ENCODE measurements at regions not wholly inside any gene's neighbourhood (a gene's known extent, or its start where the extent isn't known, plus 50 kb on each side); places are given as distances from the start of the nearest gene placed in this dataset.
A peak's percentile ranks its signal among the peaks of the same experiment; 100 is the strongest.

DNA sequence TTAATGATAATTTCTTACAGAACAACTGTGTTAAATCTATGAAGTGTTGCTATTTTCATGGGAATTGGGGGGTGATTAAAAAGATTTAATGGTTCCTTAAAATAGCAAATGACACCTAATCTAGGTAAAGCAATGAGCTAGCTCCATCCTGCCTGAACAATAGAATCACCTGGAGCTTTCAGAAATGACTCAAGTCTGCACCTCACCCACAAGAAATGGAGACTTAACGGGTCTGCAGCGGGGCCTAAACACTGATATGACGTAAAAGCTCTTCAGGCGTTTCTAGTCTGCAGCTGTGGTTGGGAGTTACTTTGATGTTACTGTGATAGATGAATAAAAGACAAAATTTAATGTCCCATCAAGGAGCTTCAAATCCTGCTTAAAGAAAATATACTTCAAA, 328.2 kb downstream of the RND3 start:
- intact Hi-C loops (cut with micrococcal nuclease; ENCODE audit: unreplicated experiment) = no loop called here
- no peaks in the 10 kb centered on the region for H3K9me3 ChIP-seq (ENCODE audit: control insufficient read depth, insufficient read depth, low read depth, low read length)
- no peak overlapping the region for H3K4me3 ChIP-seq (ENCODE audit: low read depth in 2 of 2, low read length in 2 of 2)
- H3K27me3 ChIP-seq (ENCODE audit: control insufficient read depth, insufficient read depth, low read length) = no peaks in the 10 kb centered on the region
- DNase-seq (ENCODE audit: low read depth, low spot score) = no peak
- no peak for ATAC-seq
- in situ Hi-C loops (cut with HindIII; ENCODE audit: low pct_unique_long_range_greater_than_20kb, low sequenced_read_pairs) = no loop called here
- TF ChIP-seq POLR2AphosphoS5 (IDR thresholded peaks at IDR 0.05; ENCODE audit: low read depth, low read length) (no peak), CTCF (IDR thresholded peaks at IDR 0.05) (no peak), TCF7L2 (IDR thresholded peaks at IDR 0.05; ENCODE audit: low read depth, low read length) (no peak), SIN3A (IDR thresholded peaks at IDR 0.05; ENCODE audit: borderline replicate concordance, insufficient read depth, low read depth, low read length) (no peak)
- TF ChIP-seq, protein P1, sequence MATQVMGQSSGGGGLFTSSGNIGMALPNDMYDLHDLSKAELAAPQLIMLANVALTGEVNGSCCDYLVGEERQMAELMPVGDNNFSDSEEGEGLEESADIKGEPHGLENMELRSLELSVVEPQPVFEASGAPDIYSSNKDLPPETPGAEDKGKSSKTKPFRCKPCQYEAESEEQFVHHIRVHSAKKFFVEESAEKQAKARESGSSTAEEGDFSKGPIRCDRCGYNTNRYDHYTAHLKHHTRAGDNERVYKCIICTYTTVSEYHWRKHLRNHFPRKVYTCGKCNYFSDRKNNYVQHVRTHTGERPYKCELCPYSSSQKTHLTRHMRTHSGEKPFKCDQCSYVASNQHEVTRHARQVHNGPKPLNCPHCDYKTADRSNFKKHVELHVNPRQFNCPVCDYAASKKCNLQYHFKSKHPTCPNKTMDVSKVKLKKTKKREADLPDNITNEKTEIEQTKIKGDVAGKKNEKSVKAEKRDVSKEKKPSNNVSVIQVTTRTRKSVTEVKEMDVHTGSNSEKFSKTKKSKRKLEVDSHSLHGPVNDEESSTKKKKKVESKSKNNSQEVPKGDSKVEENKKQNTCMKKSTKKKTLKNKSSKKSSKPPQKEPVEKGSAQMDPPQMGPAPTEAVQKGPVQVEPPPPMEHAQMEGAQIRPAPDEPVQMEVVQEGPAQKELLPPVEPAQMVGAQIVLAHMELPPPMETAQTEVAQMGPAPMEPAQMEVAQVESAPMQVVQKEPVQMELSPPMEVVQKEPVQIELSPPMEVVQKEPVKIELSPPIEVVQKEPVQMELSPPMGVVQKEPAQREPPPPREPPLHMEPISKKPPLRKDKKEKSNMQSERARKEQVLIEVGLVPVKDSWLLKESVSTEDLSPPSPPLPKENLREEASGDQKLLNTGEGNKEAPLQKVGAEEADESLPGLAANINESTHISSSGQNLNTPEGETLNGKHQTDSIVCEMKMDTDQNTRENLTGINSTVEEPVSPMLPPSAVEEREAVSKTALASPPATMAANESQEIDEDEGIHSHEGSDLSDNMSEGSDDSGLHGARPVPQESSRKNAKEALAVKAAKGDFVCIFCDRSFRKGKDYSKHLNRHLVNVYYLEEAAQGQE (IDR thresholded peaks at IDR 0.05; ENCODE audit: insufficient read depth in 1 of 2, low read depth in 2 of 2, low read length in 1 of 2) = no peak
- no peak overlapping the region for H3K27ac ChIP-seq (ENCODE audit: low read length)
- no TSS peak for BruUV-seq (replicated peaks)
- CTCF ChIA-PET = no interaction called here
- no peaks in the 10 kb centered on the region; the same call in 1 of the 2 replicates for H3K4me1 ChIP-seq (ENCODE audit: control insufficient read depth, insufficient read depth, low read length)
- POLR2A ChIA-PET = no interaction called here
- H3K36me3 ChIP-seq (ENCODE audit: control insufficient read depth, insufficient read depth, low read length) = no peaks in the 10 kb centered on the region

GRCh38 chr2:150156876-150157275, 330.6 kb downstream of the RND3 start:
- no peaks in the 10 kb centered on the region for H3K9me3 ChIP-seq (ENCODE audit: control insufficient read depth, insufficient read depth, low read depth, low read length)
- DNase-seq (ENCODE audit: low read depth, low spot score) (no peak), ATAC-seq (no peak)
- intact Hi-C loops (cut with micrococcal nuclease; ENCODE audit: unreplicated experiment) (no loop called here), in situ Hi-C loops (cut with HindIII; ENCODE audit: low pct_unique_long_range_greater_than_20kb, low sequenced_read_pairs) (no loop called here)
- BruUV-seq (replicated peaks) = no TSS peak
- no peak for TF ChIP-seq CTCF (IDR thresholded peaks at IDR 0.05)
- no peak overlapping the region for H3K4me3 ChIP-seq (ENCODE audit: low read depth in 2 of 2, low read length in 2 of 2)
- H3K36me3 ChIP-seq (ENCODE audit: control insufficient read depth, insufficient read depth, low read length) = no peaks in the 10 kb centered on the region
- H3K27ac ChIP-seq (ENCODE audit: low read length) = peak overlapping the region; percentile 3; the same call in 1 of the 2 replicates
- ChIA-PET CTCF (no interaction called here), POLR2A (no interaction called here)
- no peaks in the 10 kb centered on the region for H3K27me3 ChIP-seq (ENCODE audit: control insufficient read depth, insufficient read depth, low read length)
- H3K4me1 ChIP-seq (ENCODE audit: control insufficient read depth, insufficient read depth, low read length) = no peaks in the 10 kb centered on the region; the same call in 1 of the 2 replicates

- ATAC-seq (no peak), DNase-seq (ENCODE audit: low read depth, low spot score) (no peak)
- BruUV-seq (replicated peaks) = no TSS peak
- Histone ChIP-seq H3K4me3 (ENCODE audit: low read depth in 2 of 2, low read length in 2 of 2) (no peak overlapping the region), H3K36me3 (ENCODE audit: control insufficient read depth, insufficient read depth, low read length) (no peaks in the 10 kb centered on the region), H3K9me3 (ENCODE audit: control insufficient read depth, insufficient read depth, low read depth, low read length) (no peaks in the 10 kb centered on the region), H3K27ac (ENCODE audit: low read length) (no peak overlapping the region; the same call in 1 of the 2 replicates), H3K27me3 (ENCODE audit: control insufficient read depth, insufficient read depth, low read length) (no peaks in the 10 kb centered on the region), H3K4me1 (ENCODE audit: control insufficient read depth, insufficient read depth, low read length) (no peaks in the 10 kb centered on the region; the same call in 1 of the 2 replicates)
- ChIA-PET CTCF (no interaction called here), POLR2A (no interaction called here)
- no peak for TF ChIP-seq SIN3A (IDR thresholded peaks at IDR 0.05; ENCODE audit: borderline replicate concordance, insufficient read depth, low read depth, low read length)
- no peak for TF ChIP-seq POLR2AphosphoS5 (IDR thresholded peaks at IDR 0.05; ENCODE audit: low read depth, low read length)
- no peak for TF ChIP-seq CTCF (IDR thresholded peaks at IDR 0.05)
- TF ChIP-seq, protein P1 (IDR thresholded peaks at IDR 0.05; ENCODE audit: insufficient read depth in 1 of 2, low read depth in 2 of 2, low read length in 1 of 2) = no peak
- TF ChIP-seq TCF7L2 (IDR thresholded peaks at IDR 0.05; ENCODE audit: low read depth, low read length) = no peak
- in situ Hi-C loops (cut with HindIII; ENCODE audit: low pct_unique_long_range_greater_than_20kb, low sequenced_read_pairs) = no loop called here
- intact Hi-C loops (cut with micrococcal nuclease; ENCODE audit: unreplicated experiment) = no loop called here
Measured at GRCh38 chr2:150156415-150156814, 331.1 kb downstream of the RND3 start.
